ENCODE measurements at regions not wholly inside any gene's neighbourhood (a gene's known extent, or its start where the extent isn't known, plus 50 kb on each side); places are given as distances from the start of the nearest gene placed in this dataset.

DNA sequence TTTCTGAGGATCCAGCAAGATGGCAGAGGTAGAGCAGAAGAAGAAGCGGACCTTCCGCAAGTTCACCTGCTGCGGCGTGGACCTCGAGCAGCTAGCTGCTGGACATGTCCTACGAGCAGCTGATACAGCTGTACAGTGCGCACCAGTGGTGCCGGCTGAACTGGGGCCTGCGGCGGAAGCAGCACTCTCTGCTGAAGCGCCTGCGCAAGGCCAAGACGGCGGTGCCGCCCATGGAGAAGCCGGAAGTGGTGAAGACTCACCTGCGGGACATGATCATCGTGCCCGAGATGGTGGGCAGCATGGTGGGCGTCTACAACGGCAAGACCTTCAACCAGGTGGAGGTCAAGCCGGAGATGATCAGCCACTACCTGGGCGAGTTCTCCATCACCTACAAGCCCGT lies 125.8 kb downstream of the LRIG2 start:
- Mint-ChIP-seq H3K36me3 (ENCODE audit: low read depth, unreplicated experiment) (no peaks in the 10 kb centered on the region), H3K4me1 (ENCODE audit: low read depth, unreplicated experiment) (no peaks in the 10 kb centered on the region), H3K27ac (ENCODE audit: unreplicated experiment) (no peak overlapping the region), H3K9me3 (ENCODE audit: unreplicated experiment) (no peaks in the 10 kb centered on the region), H3K4me3 (ENCODE audit: unreplicated experiment) (no peak overlapping the region), H3K27me3 (ENCODE audit: low read depth, unreplicated experiment) (no peaks in the 10 kb centered on the region)
- Histone ChIP-seq H3K27me3 (ENCODE audit: insufficient read depth, low read length) (peaks cover 2% of the 10 kb centered on the region), H3K4me3 (ENCODE audit: insufficient read depth, low read depth, low read length) (no peak overlapping the region), H4K20me1 (ENCODE audit: insufficient read depth, low read length) (no peaks in the 10 kb centered on the region), H3K4me1 (ENCODE audit: insufficient read depth, low read length) (no peaks in the 10 kb centered on the region), H2AFZ (ENCODE audit: low read depth, low read length) (no peak overlapping the region), H3K36me3 (ENCODE audit: insufficient read depth, low read length) (no peaks in the 10 kb centered on the region), H3K9ac (ENCODE audit: low read length) (no peak overlapping the region), H3K4me2 (ENCODE audit: low read length) (no peak overlapping the region), H3K9me3 (ENCODE audit: insufficient read depth, low read depth, low read length) (no peaks in the 10 kb centered on the region), H3K79me2 (ENCODE audit: insufficient read depth, low read length) (no peaks in the 10 kb centered on the region), H3K27ac (ENCODE audit: low read depth, low read length) (no peak overlapping the region)
- DNase-seq (ENCODE audit: low read depth) (no peak), FAIRE-seq (no peak)
- TF ChIP-seq, protein P1, sequence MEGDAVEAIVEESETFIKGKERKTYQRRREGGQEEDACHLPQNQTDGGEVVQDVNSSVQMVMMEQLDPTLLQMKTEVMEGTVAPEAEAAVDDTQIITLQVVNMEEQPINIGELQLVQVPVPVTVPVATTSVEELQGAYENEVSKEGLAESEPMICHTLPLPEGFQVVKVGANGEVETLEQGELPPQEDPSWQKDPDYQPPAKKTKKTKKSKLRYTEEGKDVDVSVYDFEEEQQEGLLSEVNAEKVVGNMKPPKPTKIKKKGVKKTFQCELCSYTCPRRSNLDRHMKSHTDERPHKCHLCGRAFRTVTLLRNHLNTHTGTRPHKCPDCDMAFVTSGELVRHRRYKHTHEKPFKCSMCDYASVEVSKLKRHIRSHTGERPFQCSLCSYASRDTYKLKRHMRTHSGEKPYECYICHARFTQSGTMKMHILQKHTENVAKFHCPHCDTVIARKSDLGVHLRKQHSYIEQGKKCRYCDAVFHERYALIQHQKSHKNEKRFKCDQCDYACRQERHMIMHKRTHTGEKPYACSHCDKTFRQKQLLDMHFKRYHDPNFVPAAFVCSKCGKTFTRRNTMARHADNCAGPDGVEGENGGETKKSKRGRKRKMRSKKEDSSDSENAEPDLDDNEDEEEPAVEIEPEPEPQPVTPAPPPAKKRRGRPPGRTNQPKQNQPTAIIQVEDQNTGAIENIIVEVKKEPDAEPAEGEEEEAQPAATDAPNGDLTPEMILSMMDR (IDR thresholded peaks at IDR 0.05; ENCODE audit: insufficient read depth, low read depth, low read length): no peak
- no peak for TF ChIP-seq EZH2 (IDR thresholded peaks at IDR 0.05; ENCODE audit: insufficient read depth, low read length)

DNA sequence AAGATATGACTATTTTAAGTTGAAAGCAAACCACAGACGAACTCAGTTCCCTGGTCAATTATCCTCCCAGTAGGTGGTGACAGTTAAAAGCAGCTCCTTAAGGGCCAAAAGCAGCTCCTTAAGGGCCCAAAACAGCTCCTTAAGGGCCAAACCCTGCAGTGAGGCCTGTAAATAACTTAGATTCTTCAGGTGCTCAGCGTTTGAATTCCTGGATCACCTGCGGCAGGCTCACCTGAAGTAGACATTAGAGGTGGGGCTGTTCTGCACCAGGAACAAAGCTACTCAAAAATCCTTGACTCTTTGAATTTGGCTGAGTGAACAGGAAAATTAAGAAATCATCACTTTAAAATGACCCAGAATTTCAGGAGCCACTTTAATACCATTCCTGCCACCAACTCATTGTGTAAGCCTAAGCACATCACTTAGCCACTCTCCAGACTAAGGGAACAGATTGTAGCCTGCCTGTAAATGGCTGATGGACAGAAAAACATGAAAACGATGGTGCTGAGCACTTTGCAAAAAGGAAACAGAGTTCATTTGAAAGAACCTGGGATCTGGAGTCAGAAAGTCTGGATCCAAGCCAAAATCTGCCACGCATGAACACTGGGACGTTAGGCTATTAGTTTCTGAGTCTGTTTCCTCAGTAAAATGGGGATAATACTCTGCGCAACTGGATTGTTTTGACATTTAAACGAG lies 126.9 kb downstream of the LRIG2 start:
- Mint-ChIP-seq H3K27me3 (ENCODE audit: low read depth, unreplicated experiment) (no peaks in the 10 kb centered on the region), H3K36me3 (ENCODE audit: low read depth, unreplicated experiment) (no peaks in the 10 kb centered on the region), H3K27ac (ENCODE audit: unreplicated experiment) (no peak overlapping the region), H3K4me3 (ENCODE audit: unreplicated experiment) (no peak overlapping the region), H3K9me3 (ENCODE audit: unreplicated experiment) (peaks cover 3% of the 10 kb centered on the region), H3K4me1 (ENCODE audit: low read depth, unreplicated experiment) (no peaks in the 10 kb centered on the region)
- H2AFZ ChIP-seq (ENCODE audit: low read depth, low read length): no peak overlapping the region
- no peak for TF ChIP-seq EZH2 (IDR thresholded peaks at IDR 0.05; ENCODE audit: insufficient read depth, low read length)
- TF ChIP-seq, protein P1 (IDR thresholded peaks at IDR 0.05; ENCODE audit: insufficient read depth, low read depth, low read length): no peak
- no peak overlapping the region for H3K4me2 ChIP-seq (ENCODE audit: low read length)
- H3K27me3 ChIP-seq (ENCODE audit: insufficient read depth, low read length): peaks cover 2% of the 10 kb centered on the region
- no peak overlapping the region for H3K9ac ChIP-seq (ENCODE audit: low read length)
- no peak overlapping the region for H3K27ac ChIP-seq (ENCODE audit: low read depth, low read length)
- no peak for DNase-seq (ENCODE audit: low read depth)
- no peaks in the 10 kb centered on the region for H3K9me3 ChIP-seq (ENCODE audit: insufficient read depth, low read depth, low read length)
- H3K4me1 ChIP-seq (ENCODE audit: insufficient read depth, low read length): no peaks in the 10 kb centered on the region
- H3K4me3 ChIP-seq (ENCODE audit: insufficient read depth, low read depth, low read length): no peak overlapping the region
- FAIRE-seq: no peak
- H4K20me1 ChIP-seq (ENCODE audit: insufficient read depth, low read length): no peaks in the 10 kb centered on the region
- H3K36me3 ChIP-seq (ENCODE audit: insufficient read depth, low read length): no peaks in the 10 kb centered on the region
- no peaks in the 10 kb centered on the region for H3K79me2 ChIP-seq (ENCODE audit: insufficient read depth, low read length)

DNA sequence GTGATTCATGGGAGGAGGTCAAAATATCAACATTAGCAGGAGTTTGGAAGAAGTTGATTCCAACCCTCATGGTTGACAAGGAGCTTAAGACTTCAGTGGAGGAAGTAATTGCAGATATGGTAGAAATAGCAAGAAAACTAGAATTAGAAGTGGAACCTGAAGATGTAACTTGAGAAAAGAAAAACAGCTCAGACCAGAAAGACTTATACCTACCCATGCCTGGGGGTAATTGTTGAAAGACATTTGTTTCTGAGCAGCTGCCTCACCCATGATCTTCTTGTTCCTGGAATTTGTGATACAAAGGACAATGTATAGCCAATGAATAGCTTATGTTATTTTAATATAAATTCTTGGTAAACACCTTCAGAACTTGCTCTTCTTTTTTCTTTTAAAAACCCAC lies 128.6 kb downstream of the LRIG2 start:
- Histone ChIP-seq H3K36me3 (ENCODE audit: insufficient read depth, low read length) (no peaks in the 10 kb centered on the region), H3K9ac (ENCODE audit: low read length) (no peak overlapping the region), H3K4me2 (ENCODE audit: low read length) (no peak overlapping the region), H3K4me3 (ENCODE audit: insufficient read depth, low read depth, low read length) (no peak overlapping the region), H3K79me2 (ENCODE audit: insufficient read depth, low read length) (no peaks in the 10 kb centered on the region), H3K27me3 (ENCODE audit: insufficient read depth, low read length) (peaks cover 2% of the 10 kb centered on the region), H3K9me3 (ENCODE audit: insufficient read depth, low read depth, low read length) (no peaks in the 10 kb centered on the region), H2AFZ (ENCODE audit: low read depth, low read length) (no peak overlapping the region), H4K20me1 (ENCODE audit: insufficient read depth, low read length) (no peaks in the 10 kb centered on the region), H3K27ac (ENCODE audit: low read depth, low read length) (no peak overlapping the region), H3K4me1 (ENCODE audit: insufficient read depth, low read length) (no peaks in the 10 kb centered on the region)
- H3K27ac Mint-ChIP-seq (ENCODE audit: unreplicated experiment): no peak overlapping the region
- no peaks in the 10 kb centered on the region for H3K36me3 Mint-ChIP-seq (ENCODE audit: low read depth, unreplicated experiment)
- no peak overlapping the region for H3K4me3 Mint-ChIP-seq (ENCODE audit: unreplicated experiment)
- peaks cover 3% of the 10 kb centered on the region for H3K9me3 Mint-ChIP-seq (ENCODE audit: unreplicated experiment)
- no peaks in the 10 kb centered on the region for H3K4me1 Mint-ChIP-seq (ENCODE audit: low read depth, unreplicated experiment)
- FAIRE-seq: no peak
- H3K27me3 Mint-ChIP-seq (ENCODE audit: low read depth, unreplicated experiment): no peaks in the 10 kb centered on the region
- TF ChIP-seq, protein P1 (IDR thresholded peaks at IDR 0.05; ENCODE audit: insufficient read depth, low read depth, low read length): no peak
- TF ChIP-seq EZH2 (IDR thresholded peaks at IDR 0.05; ENCODE audit: insufficient read depth, low read length): no peak
- no peak for DNase-seq (ENCODE audit: low read depth)
